HepG2 (cell line): ENCODE measurements at regions not wholly inside any gene's neighbourhood (a gene's known extent, or its start where the extent isn't known, plus 50 kb on each side); places are given as distances from the start of the nearest gene placed in this dataset.

Experiments
- ATAC-seq: fragments of 200-7000 bp; cut with Tn5 transposase; 3 replicates; pipeline ENCODE4 v1.9.1; 2020; ENCODE audit warnings: mild to moderate bottlenecking, moderate library complexity
- BruUV-seq: library from RNA; stranded (reverse); fragments of 400-500 nt; replicated peaks from 2 replicates; lab custom pipeline; 2021; lab: Mats Ljungman, UMichigan
- CTCF ChIA-PET: fragments of 300-600 bp; formaldehyde crosslinking; extraction: SDS; loops from one replicate; lab custom pipeline; 2021; ENCODE audit warnings: low total read pairs, inconsistent platforms, low intra/inter-chr PET ratio; lab: Yijun Ruan, JAX
- POLR2A ChIA-PET: fragments of 350-600 bp; sonication (Branson Sonifier 250); formaldehyde crosslinking; loops from one replicate; lab custom pipeline; 2020; ENCODE audit warnings: antibody characterized with exemption, inconsistent platforms; lab: Yijun Ruan, JAX
- DNase-seq: peaks from one replicate; pipeline ENCODE4 v3.0.0-alpha.2; 2015; ENCODE audit warnings: low spot score
- FAIRE-seq: peaks from 3 replicates; lab custom pipeline; 2011; peaks lifted over from hg19 to GRCh38; lab: Jason Lieb, UNC
- H2AFZ ChIP-seq: one replicate; pipeline ENCODE4 v1.6.1; 2011; ENCODE audit warnings: low read length, inconsistent platforms
- H3K27ac ChIP-seq: fragments of 300-600 bp; 3 replicates; pipeline ENCODE4 v1.8.0; 2011; ENCODE audit warnings: mixed run types, mild to moderate bottlenecking, mixed read lengths, low read length, inconsistent platforms; ENCODE audit not compliant: insufficient read depth; ENCODE audit errors: extremely low read length
- H3K27me3 ChIP-seq, 2 experiments: fragments of 200-600 bp in 1 of 2; 2 replicates in 1 of 2; 3 replicates in 1 of 2; pipeline versions ENCODE4 v1.6.0 to v1.8.0; 2011; ENCODE audit warnings: low read length in 2 of 2, mild to moderate bottlenecking in 2 of 2, moderate library complexity in 2 of 2, inconsistent platforms in 1 of 2; ENCODE audit not compliant: insufficient read depth in 2 of 2, control insufficient read depth in 1 of 2
- H3K36me3 ChIP-seq, 2 experiments: fragments of 200-600 bp in 1 of 2; replicated peaks in 1 of 2; 2 replicates in 1 of 2; 3 replicates in 1 of 2; pipeline versions ENCODE4 v1.5.1 to v1.8.0; 2011; ENCODE audit warnings: low read length in 2 of 2, inconsistent platforms in 1 of 2; ENCODE audit not compliant: insufficient read depth in 2 of 2, control insufficient read depth in 1 of 2
- H3K4me1 ChIP-seq: 2 replicates; pipeline ENCODE4 v1.5.1; 2012; ENCODE audit warnings: low read length, inconsistent platforms; ENCODE audit not compliant: insufficient read depth
- H3K4me2 ChIP-seq: 2 replicates; pipeline ENCODE4 v1.6.0; 2011; ENCODE audit warnings: low read depth, low read length, inconsistent platforms
- H3K4me3 ChIP-seq, 3 experiments: fragments of 200-600 bp in 1 of 3; sonication (generic), shearing (Covaris generic) in 1 of 3; replicated peaks in 1 of 3; 2 replicates each; pipeline ENCODE4 v1.5.1; 2011 to 2016; ENCODE audit warnings: low read length in 3 of 3, inconsistent platforms in 2 of 3, low read depth in 2 of 3, mild to moderate bottlenecking in 2 of 3, control low read depth in 1 of 3, mixed read lengths in 1 of 3; ENCODE audit not compliant: insufficient read depth in 1 of 3
- H3K79me2 ChIP-seq: one replicate; pipeline ENCODE4 v1.6.1; 2011; ENCODE audit warnings: low read length, inconsistent platforms; ENCODE audit not compliant: insufficient read depth
- H3K9ac ChIP-seq: 2 replicates; pipeline ENCODE4 v1.6.0; 2011; ENCODE audit warnings: mild to moderate bottlenecking, low read depth, low read length, inconsistent platforms; ENCODE audit not compliant: insufficient read depth
- H3K9me3 ChIP-seq: 2 replicates; pipeline ENCODE4 v1.5.1; 2012; ENCODE audit warnings: mild to moderate bottlenecking, low read length
- H4K20me1 ChIP-seq: 2 replicates; pipeline ENCODE4 v1.6.0; 2011; ENCODE audit warnings: inconsistent platforms, mild to moderate bottlenecking, low read length, moderate library complexity; ENCODE audit not compliant: insufficient read depth
- ARID2 ChIP-seq: sonication (generic); formaldehyde crosslinking; IDR thresholded peaks from 2 replicates; pipeline ENCODE4 v1.8.1; 2022; ENCODE audit warnings: mild to moderate bottlenecking, missing genetic modification reagents, borderline replicate concordance
- CC2D1A ChIP-seq: sonication (generic); formaldehyde crosslinking; IDR thresholded peaks from 2 replicates; pipeline ENCODE4 v1.8.1; 2023; ENCODE audit warnings: mild to moderate bottlenecking, missing genetic modification reagents
- FOXC1 ChIP-seq: sonication (generic); formaldehyde crosslinking; IDR thresholded peaks from 2 replicates; pipeline ENCODE4 v1.8.0; 2022; ENCODE audit warnings: mild to moderate bottlenecking, missing genetic modification reagents, borderline replicate concordance
- NPAS2 ChIP-seq: sonication (generic); formaldehyde crosslinking; IDR thresholded peaks from 2 replicates; pipeline ENCODE4 v1.8.0; 2022; ENCODE audit warnings: mild to moderate bottlenecking, missing genetic modification reagents, borderline replicate concordance
- SMAD9 ChIP-seq: sonication (generic); formaldehyde crosslinking; IDR thresholded peaks from 2 replicates; pipeline ENCODE4 v1.5.1; 2020; ENCODE audit warnings: mild to moderate bottlenecking, missing genetic modification reagents
- SMYD3 ChIP-seq: sonication (generic); formaldehyde crosslinking; IDR thresholded peaks from 2 replicates; pipeline ENCODE4 v1.8.1; 2023; ENCODE audit warnings: mild to moderate bottlenecking, missing genetic modification reagents
- ZNF24 ChIP-seq: fragments of 450-650 bp; IDR thresholded peaks from 2 replicates; pipeline ENCODE4 v1.6.1; 2017; ENCODE audit warnings: antibody characterized with exemption, mild to moderate bottlenecking
- ZNF274 ChIP-seq: sonication (generic); formaldehyde crosslinking; IDR thresholded peaks from 2 replicates; pipeline ENCODE4 v1.5.1; 2020; ENCODE audit warnings: mild to moderate bottlenecking, missing genetic modification reagents
- ZNF34 ChIP-seq: sonication (generic); formaldehyde crosslinking; IDR thresholded peaks from 2 replicates; pipeline ENCODE4 v1.4.0; 2020; ENCODE audit warnings: mild to moderate bottlenecking, missing genetic modification reagents, borderline replicate concordance
- ZNF350 ChIP-seq: sonication (generic); formaldehyde crosslinking; IDR thresholded peaks from 2 replicates; pipeline ENCODE4 v1.4.0; 2020; ENCODE audit warnings: mild to moderate bottlenecking, low read depth, missing genetic modification reagents, borderline replicate concordance
- ZNF547 ChIP-seq: sonication (generic); formaldehyde crosslinking; IDR thresholded peaks from 2 replicates; pipeline ENCODE4 v1.5.1; 2020; ENCODE audit warnings: mild to moderate bottlenecking, missing genetic modification reagents
- WGBS: methylation state at CpG from one replicate; pipeline ENCODE4 v1.1.6; 2017; ENCODE audit warnings: low lambda C conversion rate; 5-methylcytosine and 5-hydroxymethylcytosine counted together
- in situ Hi-C: cut with HindIII; loops from 2 replicates; pipeline ENCODE4 v1.10.0; 2017; ENCODE audit warnings: low pct_unique_long_range_greater_than_20kb; ENCODE audit not compliant: extremely low pct_ligation_motif_present
- intact Hi-C: fragments of 100-400 bp; cut with micrococcal nuclease; formaldehyde crosslinking; loops from one replicate; pipeline ENCODE4 v1.10.0; 2022; ENCODE audit not compliant: unreplicated experiment
- TF ChIP-seq, protein P1 (sequence below): sonication (generic); formaldehyde crosslinking; IDR thresholded peaks from 2 replicates; pipeline ENCODE4 v1.5.0; 2020; ENCODE audit warnings: missing genetic modification reagents
- TF ChIP-seq, protein P2 (sequence below): sonication (generic); formaldehyde crosslinking; IDR thresholded peaks from 2 replicates; pipeline ENCODE4 v1.4.0; 2020; ENCODE audit warnings: low read depth, missing genetic modification reagents
- TF ChIP-seq, protein P3 (sequence below): sonication (generic); formaldehyde crosslinking; IDR thresholded peaks from 2 replicates; pipeline ENCODE4 v1.5.0; 2020; ENCODE audit warnings: mild to moderate bottlenecking, missing genetic modification reagents, moderate library complexity

DNA sequence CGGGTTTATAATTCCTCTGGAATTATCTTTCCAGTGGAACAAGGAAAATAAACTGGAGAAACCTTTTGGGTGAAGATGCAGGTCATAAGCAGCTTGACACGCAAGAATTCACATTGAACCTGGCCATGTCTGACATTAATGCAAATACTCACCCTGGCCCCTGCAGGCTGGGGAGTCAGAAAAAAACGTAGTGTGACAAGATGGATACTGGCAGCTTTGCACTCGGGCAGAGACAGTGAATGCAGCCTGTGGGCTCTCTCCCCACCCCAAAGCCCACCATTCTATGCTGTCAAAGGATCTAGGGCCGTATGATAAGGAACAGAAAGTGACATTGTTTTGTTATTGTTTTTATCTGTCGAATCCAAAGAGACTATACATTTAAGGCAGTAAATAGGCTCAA is 223.1 kb downstream of the RBM43 start:
- no peak overlapping the region for H3K27ac ChIP-seq
- in situ Hi-C loops (no loop called here), intact Hi-C loops (no loop called here)
- ChIA-PET POLR2A (no interaction called here), CTCF (no interaction called here)
- no peaks in the 10 kb centered on the region for H3K79me2 ChIP-seq
- H3K36me3 ChIP-seq, result no peaks in the 10 kb centered on the region
- no peaks in the 10 kb centered on the region for H3K4me1 ChIP-seq
- no peak for DNase-seq
- H4K20me1 ChIP-seq, result no peaks in the 10 kb centered on the region
- no peak for TF ChIP-seq SMAD9
- no peak for TF ChIP-seq NPAS2
- no peak for TF ChIP-seq SMYD3 (CRISPR knock-in tag)
- TF ChIP-seq, protein P1, sequence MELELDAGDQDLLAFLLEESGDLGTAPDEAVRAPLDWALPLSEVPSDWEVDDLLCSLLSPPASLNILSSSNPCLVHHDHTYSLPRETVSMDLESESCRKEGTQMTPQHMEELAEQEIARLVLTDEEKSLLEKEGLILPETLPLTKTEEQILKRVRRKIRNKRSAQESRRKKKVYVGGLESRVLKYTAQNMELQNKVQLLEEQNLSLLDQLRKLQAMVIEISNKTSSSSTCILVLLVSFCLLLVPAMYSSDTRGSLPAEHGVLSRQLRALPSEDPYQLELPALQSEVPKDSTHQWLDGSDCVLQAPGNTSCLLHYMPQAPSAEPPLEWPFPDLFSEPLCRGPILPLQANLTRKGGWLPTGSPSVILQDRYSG (CRISPR knock-in tag), result no peak
- no peak for TF ChIP-seq ZNF274
- TF ChIP-seq ZNF34 (CRISPR knock-in tag), result no peak
- FAIRE-seq, result no peak
- no peak overlapping the region for H3K4me3 ChIP-seq
- H2AFZ ChIP-seq, result no peak overlapping the region
- no peaks in the 10 kb centered on the region for H3K9me3 ChIP-seq
- no peak overlapping the region for H3K9ac ChIP-seq
- ATAC-seq, result no peak
- 2% methylated on average over 6 of the region's 6 CpGs for WGBS
- no peak overlapping the region for H3K4me2 ChIP-seq
- BruUV-seq, result no TSS peak
- H3K27me3 ChIP-seq, result no peaks in the 10 kb centered on the region; a peak in 1 of 5 replicates

DNA sequence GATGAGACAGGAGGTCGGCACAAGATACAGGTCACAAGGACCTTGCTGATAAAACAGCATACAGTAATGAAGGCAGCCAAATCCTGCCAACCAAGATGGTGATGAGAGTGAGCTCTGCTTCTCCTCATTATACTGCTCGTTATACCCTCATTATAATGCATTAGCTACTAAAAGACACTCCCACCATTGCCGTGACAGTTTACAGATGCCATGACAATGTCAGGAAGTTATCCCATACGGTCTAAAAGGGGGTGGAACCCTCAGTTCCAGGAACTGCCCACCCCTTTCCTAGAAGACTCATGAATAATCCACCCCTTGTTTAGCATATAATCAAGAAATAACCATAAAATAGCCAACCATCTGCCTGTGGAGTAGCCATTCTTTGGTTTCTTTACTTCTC is 224.2 kb downstream of the RBM43 start:
- intact Hi-C loops, result no loop called here
- Histone ChIP-seq H3K4me2 (no peak overlapping the region), H2AFZ (no peak overlapping the region), H3K27me3 (no peaks in the 10 kb centered on the region; a peak in 1 of 5 replicates), H3K9me3 (no peaks in the 10 kb centered on the region), H3K9ac (no peak overlapping the region), H3K4me3 (no peak overlapping the region), H3K79me2 (no peaks in the 10 kb centered on the region), H3K4me1 (no peaks in the 10 kb centered on the region), H4K20me1 (no peaks in the 10 kb centered on the region), H3K36me3 (no peaks in the 10 kb centered on the region), H3K27ac (no peak overlapping the region)
- POLR2A ChIA-PET, result no interaction called here
- ATAC-seq (no peak), DNase-seq (no peak), FAIRE-seq (no peak)
- CTCF ChIA-PET, result no interaction called here
- BruUV-seq, result no TSS peak
- 0% methylated on average over 4 of the region's 4 CpGs for WGBS
- in situ Hi-C loops, result no loop called here
- TF ChIP-seq ARID2 (no peak), ZNF24 (no peak), CC2D1A (no peak), ZNF547 (CRISPR knock-in tag) (no peak), FOXC1 (CRISPR knock-in tag) (no peak), ZNF350 (no peak)
- TF ChIP-seq, protein P2, sequence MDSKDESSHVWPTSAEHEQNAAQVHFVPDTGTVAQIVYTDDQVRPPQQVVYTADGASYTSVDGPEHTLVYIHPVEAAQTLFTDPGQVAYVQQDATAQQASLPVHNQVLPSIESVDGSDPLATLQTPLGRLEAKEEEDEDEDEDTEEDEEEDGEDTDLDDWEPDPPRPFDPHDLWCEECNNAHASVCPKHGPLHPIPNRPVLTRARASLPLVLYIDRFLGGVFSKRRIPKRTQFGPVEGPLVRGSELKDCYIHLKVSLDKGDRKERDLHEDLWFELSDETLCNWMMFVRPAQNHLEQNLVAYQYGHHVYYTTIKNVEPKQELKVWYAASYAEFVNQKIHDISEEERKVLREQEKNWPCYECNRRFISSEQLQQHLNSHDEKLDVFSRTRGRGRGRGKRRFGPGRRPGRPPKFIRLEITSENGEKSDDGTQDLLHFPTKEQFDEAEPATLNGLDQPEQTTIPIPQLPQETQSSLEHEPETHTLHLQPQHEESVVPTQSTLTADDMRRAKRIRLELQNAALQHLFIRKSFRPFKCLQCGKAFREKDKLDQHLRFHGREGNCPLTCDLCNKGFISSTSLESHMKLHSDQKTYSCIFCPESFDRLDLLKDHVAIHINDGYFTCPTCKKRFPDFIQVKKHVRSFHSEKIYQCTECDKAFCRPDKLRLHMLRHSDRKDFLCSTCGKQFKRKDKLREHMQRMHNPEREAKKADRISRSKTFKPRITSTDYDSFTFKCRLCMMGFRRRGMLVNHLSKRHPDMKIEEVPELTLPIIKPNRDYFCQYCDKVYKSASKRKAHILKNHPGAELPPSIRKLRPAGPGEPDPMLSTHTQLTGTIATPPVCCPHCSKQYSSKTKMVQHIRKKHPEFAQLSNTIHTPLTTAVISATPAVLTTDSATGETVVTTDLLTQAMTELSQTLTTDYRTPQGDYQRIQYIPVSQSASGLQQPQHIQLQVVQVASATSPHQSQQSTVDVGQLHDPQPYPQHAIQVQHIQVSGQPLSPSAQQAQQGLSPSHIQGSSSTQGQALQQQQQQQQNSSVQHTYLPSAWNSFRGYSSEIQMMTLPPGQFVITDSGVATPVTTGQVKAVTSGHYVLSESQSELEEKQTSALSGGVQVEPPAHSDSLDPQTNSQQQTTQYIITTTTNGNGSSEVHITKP, result no peak
- TF ChIP-seq, protein P3, sequence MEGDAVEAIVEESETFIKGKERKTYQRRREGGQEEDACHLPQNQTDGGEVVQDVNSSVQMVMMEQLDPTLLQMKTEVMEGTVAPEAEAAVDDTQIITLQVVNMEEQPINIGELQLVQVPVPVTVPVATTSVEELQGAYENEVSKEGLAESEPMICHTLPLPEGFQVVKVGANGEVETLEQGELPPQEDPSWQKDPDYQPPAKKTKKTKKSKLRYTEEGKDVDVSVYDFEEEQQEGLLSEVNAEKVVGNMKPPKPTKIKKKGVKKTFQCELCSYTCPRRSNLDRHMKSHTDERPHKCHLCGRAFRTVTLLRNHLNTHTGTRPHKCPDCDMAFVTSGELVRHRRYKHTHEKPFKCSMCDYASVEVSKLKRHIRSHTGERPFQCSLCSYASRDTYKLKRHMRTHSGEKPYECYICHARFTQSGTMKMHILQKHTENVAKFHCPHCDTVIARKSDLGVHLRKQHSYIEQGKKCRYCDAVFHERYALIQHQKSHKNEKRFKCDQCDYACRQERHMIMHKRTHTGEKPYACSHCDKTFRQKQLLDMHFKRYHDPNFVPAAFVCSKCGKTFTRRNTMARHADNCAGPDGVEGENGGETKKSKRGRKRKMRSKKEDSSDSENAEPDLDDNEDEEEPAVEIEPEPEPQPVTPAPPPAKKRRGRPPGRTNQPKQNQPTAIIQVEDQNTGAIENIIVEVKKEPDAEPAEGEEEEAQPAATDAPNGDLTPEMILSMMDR (CRISPR knock-in tag), result no peak
